Jurkat, Clone E6-1 (cell line): ENCODE measurements at regions not wholly inside any gene's neighbourhood (a gene's known extent, or its start where the extent isn't known, plus 50 kb on each side); places are given as distances from the start of the nearest gene placed in this dataset.

ENCODE experiments used
- DNase-seq: peaks from one replicate; pipeline ENCODE4 v3.0.0-alpha.2; 2011; ENCODE audit warnings: low read depth, low spot score
- H3K4me3 ChIP-seq: 2 replicates; pipeline ENCODE4 v1.5.1; 2011; ENCODE audit warnings: mild to moderate bottlenecking, low read length, control low read depth, moderate library complexity

GRCh38 chr6:150535151-150535804 is 64.4 kb upstream of the PLEKHG1 start:
- DNase-seq, result no peak
- H3K4me3 ChIP-seq, result no peak overlapping the region

- no peak overlapping the region for H3K4me3 ChIP-seq
- DNase-seq, result no peak
Observed at GRCh38 chr6:150535818-150536220, 63.9 kb upstream of the PLEKHG1 start.

DNA sequence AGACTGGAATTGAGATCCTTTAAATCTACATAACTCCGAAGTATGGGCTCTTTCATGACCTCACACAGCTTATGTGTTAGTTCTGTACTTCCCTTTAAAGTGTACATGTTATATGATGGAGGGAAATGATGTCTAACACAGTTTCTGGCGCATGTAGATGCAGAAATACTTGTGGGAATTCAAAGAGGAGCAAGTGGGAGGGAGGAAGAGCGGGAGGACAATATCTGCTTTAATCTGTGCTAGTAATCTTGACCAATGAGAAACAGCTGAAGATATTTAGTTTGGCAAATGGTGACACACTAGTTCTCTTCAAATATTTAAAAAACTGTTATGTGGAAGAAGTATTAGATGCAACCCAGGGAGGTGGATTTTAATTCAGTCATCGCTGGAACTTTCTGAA is 62.9 kb upstream of the PLEKHG1 start:
- no peak overlapping the region for H3K4me3 ChIP-seq
- DNase-seq, result no peak

DNA sequence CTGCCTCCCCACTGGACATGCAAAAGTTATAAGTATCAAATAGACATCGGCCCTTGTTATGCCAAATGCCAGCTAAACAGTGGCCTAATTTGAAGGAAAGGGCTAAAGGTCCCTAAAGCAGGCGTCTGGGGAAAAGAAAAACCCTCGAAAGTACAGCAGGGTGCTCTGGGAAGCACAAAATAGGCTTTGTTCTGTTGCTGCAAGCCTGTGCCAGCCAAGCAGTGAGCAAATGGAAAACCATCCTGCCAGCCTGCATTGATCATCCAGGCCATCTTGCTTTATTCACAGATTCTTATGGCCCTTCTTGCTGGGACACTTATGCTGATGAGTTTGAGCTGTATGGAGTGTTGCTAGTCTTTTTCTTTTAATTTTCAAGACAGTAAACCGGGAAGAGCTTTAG is 62.2 kb upstream of the PLEKHG1 start:
- DNase-seq, result no peak
- H3K4me3 ChIP-seq, result no peak overlapping the region

GRCh38 chr6:150537893-150538292 is 61.8 kb upstream of the PLEKHG1 start:
- no peak overlapping the region for H3K4me3 ChIP-seq
- DNase-seq, result no peak

DNA sequence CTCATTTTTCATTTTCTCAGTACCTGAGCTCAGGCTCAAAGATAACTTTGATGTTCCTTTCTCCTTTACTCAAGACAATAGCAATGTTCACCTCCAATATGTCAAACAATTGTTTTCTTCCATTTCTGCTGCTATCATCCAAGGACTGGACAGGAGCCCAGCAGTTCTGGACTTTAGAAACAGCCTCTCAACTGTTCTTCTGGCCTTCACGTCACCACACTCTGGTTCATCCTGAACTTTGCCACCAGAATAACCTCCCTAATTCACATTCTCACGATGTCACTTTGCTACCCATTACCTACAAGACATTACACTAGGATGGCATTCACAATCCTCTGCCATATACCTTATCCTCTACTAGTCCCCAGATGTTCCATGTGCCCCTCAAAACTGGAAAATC is 60.6 kb upstream of the PLEKHG1 start:
- no peak overlapping the region for H3K4me3 ChIP-seq
- no peak for DNase-seq

GRCh38 chr6:150539568-150539967 is 60.1 kb upstream of the PLEKHG1 start:
- no peak overlapping the region for H3K4me3 ChIP-seq
- no peak for DNase-seq

DNA sequence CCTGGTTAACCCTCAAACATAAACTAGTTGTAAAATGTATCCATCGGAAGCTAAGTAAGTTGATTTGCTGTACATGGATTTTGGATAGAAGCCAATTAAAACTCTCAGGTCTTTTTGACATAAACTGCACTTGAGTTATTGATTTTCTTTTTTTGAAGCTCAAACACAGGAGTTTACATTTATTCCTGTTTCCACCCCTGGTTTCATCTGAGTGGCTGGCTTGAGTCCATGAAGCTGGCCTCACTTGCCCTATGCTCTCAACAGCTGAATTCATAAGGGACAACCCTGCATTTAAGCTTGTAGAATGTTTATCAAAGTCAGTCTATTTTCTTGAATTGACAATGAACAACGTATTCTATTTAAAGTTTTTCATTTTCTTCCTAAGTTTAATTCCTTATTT is 58.1 kb upstream of the PLEKHG1 start:
- no peak for DNase-seq
- no peak overlapping the region for H3K4me3 ChIP-seq

- no peak overlapping the region for H3K4me3 ChIP-seq
- DNase-seq, result no peak
Observed at GRCh38 chr6:150543178-150543577, 56.5 kb upstream of the PLEKHG1 start.

DNA sequence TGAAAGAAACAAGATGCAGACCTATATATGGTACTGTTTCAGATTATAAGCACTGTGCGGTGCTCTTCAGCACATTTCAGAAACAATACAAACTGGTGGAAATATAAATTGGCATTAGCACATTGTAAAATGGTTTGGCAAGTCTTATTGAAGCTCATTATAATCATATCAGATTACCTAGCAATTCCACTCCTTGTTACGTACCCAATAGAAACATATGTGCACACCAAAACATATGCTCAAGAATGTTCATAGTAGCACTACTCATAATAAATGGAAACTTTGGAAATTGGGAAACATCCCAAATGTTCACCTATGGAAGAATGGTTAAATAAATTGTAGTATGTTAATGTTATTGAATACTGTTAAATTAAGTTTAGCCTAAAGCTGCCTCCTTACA is 54.9 kb upstream of the PLEKHG1 start:
- no peak overlapping the region for H3K4me3 ChIP-seq

GRCh38 chr6:150546457-150546856 is 53.2 kb upstream of the PLEKHG1 start:
- no peak overlapping the region for H3K4me3 ChIP-seq
- DNase-seq, result no peak

More for the DNA sequence above, 54.9 kb upstream of the PLEKHG1 start:
- DNase-seq, result no peak

GRCh38 chr6:150547502-150548222 is 52.0 kb upstream of the PLEKHG1 start:
- no peak overlapping the region for H3K4me3 ChIP-seq
- DNase-seq, result no peak

GRCh38 chr6:150548330-150548729 is 51.4 kb upstream of the PLEKHG1 start:
- no peak for DNase-seq
- H3K4me3 ChIP-seq, result no peak overlapping the region

- H3K4me3 ChIP-seq, result no peak overlapping the region
- DNase-seq, result no peak
Observed at GRCh38 chr6:150549007-150549406, 50.7 kb upstream of the PLEKHG1 start.

GRCh38 chr6:150549674-150550101 is 50.0 kb upstream of the PLEKHG1 start:
- no peak for DNase-seq
- H3K4me3 ChIP-seq, result no peak overlapping the region
